ENCODE measurements at regions not wholly inside any gene's neighbourhood (a gene's known extent, or its start where the extent isn't known, plus 50 kb on each side); places are given as distances from the start of the nearest gene placed in this dataset.
"Not testable (repeated sequence)": the region's sequence is repeated elsewhere in the genome, so short reads cannot be mapped to it uniquely, and the experiment has no call there.

DNA sequence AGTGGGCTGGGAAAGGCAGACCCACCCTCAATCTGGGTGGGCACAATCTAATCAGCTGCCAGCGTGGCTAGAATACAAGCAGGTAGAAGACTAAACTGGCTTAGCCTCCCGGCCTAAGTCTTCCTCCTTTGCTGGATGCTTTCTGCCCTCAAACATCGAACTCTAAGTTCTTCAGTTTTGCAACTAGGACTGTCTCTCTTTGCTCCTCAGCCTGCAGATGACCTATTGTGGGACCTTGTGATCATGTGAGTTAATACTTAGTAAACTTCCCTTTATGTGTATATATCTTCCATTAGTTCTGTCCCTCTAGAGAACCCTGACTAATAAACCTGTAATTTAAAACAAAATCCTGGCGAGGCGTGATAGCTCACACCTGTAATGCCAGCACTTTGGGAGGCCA is 51.8 kb upstream of the SLC39A8 start:
- not testable (repeated sequence) for H3K27ac Mint-ChIP-seq; H3K36me3 Mint-ChIP-seq; ATAC-seq; H3K27me3 Mint-ChIP-seq; H3K4me1 Mint-ChIP-seq; H3K4me3 Mint-ChIP-seq; DNase-seq; H3K9me3 Mint-ChIP-seq (ENCODE audit: low read depth)
- CTCF ChIA-PET, result interaction anchor here (1.4 kb wide), 1 partner anchor 10 kb away, joined by 3 read pairs; no protein-coding TSS in a partner anchor

DNA sequence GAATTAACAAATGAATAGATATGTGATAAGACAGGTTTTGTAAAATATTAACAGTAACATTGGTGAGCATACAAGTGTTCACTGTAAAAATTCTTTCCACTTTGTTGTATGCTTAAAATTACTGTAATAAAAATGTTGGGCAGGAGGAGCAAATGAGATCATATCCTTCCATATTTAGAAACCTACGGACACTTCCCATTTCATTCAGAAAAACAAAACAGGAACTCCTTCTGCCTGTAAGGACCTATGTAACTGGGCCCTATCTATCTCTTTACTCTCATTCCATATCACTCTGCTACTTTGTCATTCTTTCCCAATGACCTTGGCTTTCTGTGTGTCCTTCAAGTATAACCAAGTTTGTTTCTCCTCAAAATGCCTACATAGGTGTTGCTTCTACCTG is 53.7 kb upstream of the SLC39A8 start:
- CTCF ChIA-PET, result no interaction called here

DNA sequence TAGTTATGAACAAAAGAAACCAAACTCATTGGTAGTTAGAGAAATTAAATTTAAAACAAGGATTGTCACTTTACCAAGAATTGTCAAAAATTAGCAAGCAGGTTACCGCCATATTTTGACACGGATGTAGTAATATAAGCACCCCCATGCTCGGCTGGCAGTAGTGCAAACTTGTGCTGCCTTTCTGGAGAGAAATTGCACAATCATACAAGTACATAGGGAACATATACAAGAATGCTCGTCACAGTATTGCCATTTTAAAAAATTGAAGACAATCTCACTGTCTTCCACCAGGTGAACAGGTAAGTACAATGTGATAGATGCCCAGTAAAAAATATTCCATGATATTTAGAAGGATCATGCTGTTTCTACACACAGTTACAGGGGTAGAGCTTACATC is 55.6 kb upstream of the SLC39A8 start:
- CTCF ChIA-PET, result no interaction called here
- H3K27me3 Mint-ChIP-seq, result no peaks in the 10 kb centered on the region
- no peaks in the 10 kb centered on the region for H3K36me3 Mint-ChIP-seq
- no peak overlapping the region for H3K27ac Mint-ChIP-seq
- no peaks in the 10 kb centered on the region for H3K4me1 Mint-ChIP-seq
- DNase-seq (no peak), ATAC-seq (no peak)
- no peak overlapping the region for H3K4me3 Mint-ChIP-seq
- H3K9me3 Mint-ChIP-seq (ENCODE audit: low read depth), result no peaks in the 10 kb centered on the region

More for the DNA sequence above, 53.7 kb upstream of the SLC39A8 start:
- no peaks in the 10 kb centered on the region for H3K4me1 Mint-ChIP-seq
- no peak for ATAC-seq
- no peaks in the 10 kb centered on the region for H3K27me3 Mint-ChIP-seq
- no peak overlapping the region for H3K27ac Mint-ChIP-seq
- no peak overlapping the region for H3K4me3 Mint-ChIP-seq
- H3K9me3 Mint-ChIP-seq (ENCODE audit: low read depth), result no peaks in the 10 kb centered on the region
- DNase-seq, result no peak
- no peaks in the 10 kb centered on the region for H3K36me3 Mint-ChIP-seq

DNA sequence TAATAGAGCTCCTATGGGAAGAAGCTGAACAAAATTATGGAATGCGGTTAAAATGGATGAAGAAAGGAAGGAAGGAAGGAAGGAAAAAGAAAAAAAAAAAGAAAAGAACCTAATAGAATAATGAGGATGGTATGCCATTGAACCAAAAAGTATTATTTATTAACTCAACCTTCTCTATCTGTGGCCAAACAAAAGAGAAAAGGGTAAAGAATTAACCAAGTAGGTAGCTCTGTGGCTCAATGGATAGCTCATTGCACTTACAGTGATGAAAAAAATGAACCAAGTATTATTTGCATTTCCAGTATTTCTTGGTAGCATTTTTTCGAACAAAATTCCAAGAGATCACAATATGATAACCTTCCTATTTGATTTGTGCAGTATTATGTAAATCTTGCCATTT is 56.9 kb upstream of the SLC39A8 start:
- DNase-seq (no peak), ATAC-seq (no peak)
- Mint-ChIP-seq H3K4me1 (peaks cover 1% of the 10 kb centered on the region), H3K9me3 (ENCODE audit: low read depth) (no peaks in the 10 kb centered on the region), H3K27ac (no peak overlapping the region), H3K4me3 (no peak overlapping the region), H3K36me3 (no peaks in the 10 kb centered on the region), H3K27me3 (no peaks in the 10 kb centered on the region)
- CTCF ChIA-PET, result no interaction called here

DNA sequence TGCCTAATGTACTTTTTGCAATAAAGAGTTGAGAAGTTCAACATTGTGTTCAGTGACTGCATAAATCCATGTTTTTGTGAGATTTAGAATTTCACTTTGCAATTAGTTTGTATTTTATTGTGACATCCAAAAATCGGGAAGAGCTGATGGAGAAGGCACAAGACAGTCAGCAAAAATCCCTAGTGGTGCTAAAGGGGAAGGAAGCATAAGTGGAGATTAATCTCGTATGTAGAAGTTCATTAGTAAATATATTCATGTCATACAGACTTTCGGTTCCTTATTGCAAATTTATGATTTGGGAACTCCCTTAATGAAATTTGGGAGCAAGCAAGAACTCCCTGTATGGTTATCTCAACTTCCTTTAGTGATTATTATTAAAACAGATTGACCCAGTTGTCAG is 57.8 kb upstream of the SLC39A8 start:
- Mint-ChIP-seq H3K27me3 (no peaks in the 10 kb centered on the region), H3K4me1 (peaks cover 1% of the 10 kb centered on the region), H3K9me3 (ENCODE audit: low read depth) (no peaks in the 10 kb centered on the region), H3K27ac (no peak overlapping the region), H3K36me3 (no peaks in the 10 kb centered on the region), H3K4me3 (no peak overlapping the region)
- CTCF ChIA-PET, result no interaction called here
- DNase-seq (no peak), ATAC-seq (no peak)

DNA sequence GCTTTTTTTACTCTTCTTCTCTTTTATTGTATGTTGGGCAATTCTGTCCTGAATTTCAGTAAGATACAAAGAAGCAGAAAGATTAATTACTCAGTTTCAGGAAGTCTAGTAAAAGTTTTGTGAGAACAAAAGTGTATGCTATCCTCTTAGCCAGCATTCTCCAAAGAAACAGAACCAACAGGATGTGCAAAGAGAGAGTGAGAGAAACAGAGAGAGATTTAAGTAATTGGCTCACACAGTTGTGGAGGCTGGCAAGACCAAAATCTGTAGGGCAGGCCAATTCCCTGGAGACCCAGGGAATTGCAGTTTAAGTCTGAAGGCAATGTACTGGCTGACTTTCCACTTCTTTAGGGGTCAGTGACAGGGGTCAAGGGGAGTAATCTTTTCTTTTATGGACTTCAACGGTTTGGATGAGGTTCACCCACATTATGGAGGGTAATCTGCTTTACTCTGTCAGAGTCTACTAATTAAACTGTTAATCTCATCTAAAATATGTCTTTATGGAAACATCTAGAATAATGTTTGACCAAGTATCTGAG is 59.2 kb upstream of the SLC39A8 start:
- no peak overlapping the region for H3K4me3 Mint-ChIP-seq
- no peak for DNase-seq
- no peaks in the 10 kb centered on the region for H3K9me3 Mint-ChIP-seq (ENCODE audit: low read depth)
- no peaks in the 10 kb centered on the region for H3K27me3 Mint-ChIP-seq
- CTCF ChIA-PET, result no interaction called here
- peaks cover 1% of the 10 kb centered on the region for H3K4me1 Mint-ChIP-seq
- H3K36me3 Mint-ChIP-seq, result no peaks in the 10 kb centered on the region
- H3K27ac Mint-ChIP-seq, result no peak overlapping the region
- no peak for ATAC-seq

DNA sequence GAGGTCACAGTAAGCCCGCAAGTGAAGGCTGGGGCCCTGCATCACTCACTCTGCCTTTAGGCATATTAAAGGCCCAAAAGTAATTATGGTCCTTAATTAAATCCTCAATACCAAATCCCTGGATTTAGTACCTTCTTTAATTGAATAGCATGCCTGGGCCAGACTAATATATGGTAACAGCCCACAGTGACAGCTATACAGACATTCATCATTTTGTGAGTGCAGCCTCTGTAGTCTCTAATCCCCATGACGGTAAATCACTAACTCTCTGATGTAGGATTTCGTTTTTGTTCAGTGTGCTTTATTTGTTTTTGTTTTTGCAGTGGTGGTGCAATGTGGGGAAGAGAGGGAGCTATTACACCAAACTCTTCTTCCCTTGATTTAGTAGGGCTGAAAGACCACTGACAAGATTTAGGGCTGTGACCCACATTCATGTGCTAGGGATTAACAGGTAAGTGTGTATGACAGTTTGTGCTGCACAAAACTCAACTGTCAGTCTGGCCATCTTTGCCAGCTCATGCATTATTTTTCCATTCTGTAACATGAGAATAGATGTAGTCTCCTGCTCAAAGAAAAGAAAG is 60.6 kb upstream of the SLC39A8 start:
- no peak overlapping the region for H3K27ac Mint-ChIP-seq
- no peak for ATAC-seq
- no peak for DNase-seq
- no peaks in the 10 kb centered on the region for H3K9me3 Mint-ChIP-seq (ENCODE audit: low read depth)
- no peaks in the 10 kb centered on the region for H3K36me3 Mint-ChIP-seq
- CTCF ChIA-PET, result no interaction called here
- H3K27me3 Mint-ChIP-seq, result no peaks in the 10 kb centered on the region
- peaks cover 1% of the 10 kb centered on the region for H3K4me1 Mint-ChIP-seq
- H3K4me3 Mint-ChIP-seq, result no peak overlapping the region

DNA sequence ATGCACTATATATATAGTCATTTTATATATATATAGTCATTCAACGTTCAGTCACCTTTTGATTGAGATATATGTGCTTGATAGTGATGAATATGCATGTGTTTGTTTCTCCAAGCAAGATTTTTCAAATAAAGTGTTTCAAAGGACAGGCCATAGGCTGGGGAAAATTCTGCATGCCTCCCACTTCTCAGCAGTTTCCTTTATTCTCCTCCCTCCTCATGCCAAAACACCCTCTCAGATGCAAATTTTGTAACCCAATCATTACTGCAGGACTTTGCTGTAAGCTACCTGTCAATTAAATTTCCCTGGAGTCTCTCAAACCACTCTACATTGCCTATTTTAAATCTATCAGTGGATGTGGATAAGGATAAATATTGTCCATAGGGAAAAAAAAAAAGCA is 65.6 kb upstream of the SLC39A8 start:
- not testable (repeated sequence) for DNase-seq; H3K9me3 Mint-ChIP-seq (ENCODE audit: low read depth); H3K27ac Mint-ChIP-seq

DNA sequence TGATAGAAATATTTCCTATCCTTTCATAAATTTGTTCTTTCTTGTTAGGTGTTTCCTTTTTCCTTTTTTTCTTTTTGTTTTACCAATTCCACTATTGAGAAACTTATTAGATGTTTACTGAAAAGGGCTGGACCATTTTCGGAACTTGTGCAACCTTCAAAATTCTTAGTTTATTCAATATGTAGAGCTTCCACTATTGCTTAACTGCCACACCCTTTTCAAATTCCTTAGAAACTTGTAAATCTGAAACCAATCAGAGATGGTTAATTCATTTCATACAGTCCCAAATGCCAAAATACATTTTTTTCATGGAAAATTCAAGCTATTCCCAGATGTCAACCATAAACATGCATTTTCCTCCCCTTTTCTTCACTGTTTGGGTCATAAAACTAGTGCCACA is 66.1 kb upstream of the SLC39A8 start:
- Mint-ChIP-seq H3K4me1 (peaks cover 1% of the 10 kb centered on the region), H3K9me3 (ENCODE audit: low read depth) (no peaks in the 10 kb centered on the region), H3K36me3 (no peaks in the 10 kb centered on the region), H3K27ac (no peak overlapping the region), H3K4me3 (no peak overlapping the region), H3K27me3 (no peaks in the 10 kb centered on the region)
- no peak for DNase-seq
- no peak for ATAC-seq
- CTCF ChIA-PET, result no interaction called here

More for the DNA sequence above, 65.6 kb upstream of the SLC39A8 start:
- H3K27me3 Mint-ChIP-seq, CTCF ChIA-PET, H3K4me3 Mint-ChIP-seq, ATAC-seq, H3K36me3 Mint-ChIP-seq, H3K4me1 Mint-ChIP-seq: not testable (repeated sequence)

DNA sequence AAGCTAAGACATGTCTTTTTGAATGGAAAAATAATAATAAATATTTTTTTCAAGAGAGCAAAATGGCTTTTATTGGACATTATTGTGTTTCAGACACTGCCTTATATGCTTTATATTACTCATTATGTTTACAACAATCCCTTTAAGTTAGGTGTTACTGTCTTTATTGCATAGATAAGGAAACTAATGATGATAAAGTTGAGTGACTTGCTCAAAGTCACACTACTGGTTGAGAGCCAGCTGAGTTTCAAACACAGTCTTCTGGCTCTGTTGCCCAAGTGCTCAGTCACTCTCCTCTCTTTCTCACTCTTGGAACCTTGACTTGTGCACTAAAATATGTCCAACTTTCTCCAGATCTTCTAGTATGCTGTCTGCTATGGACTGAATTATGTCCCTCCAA is 71.5 kb upstream of the SLC39A8 start:
- Mint-ChIP-seq H3K27ac (no peak overlapping the region), H3K36me3 (no peaks in the 10 kb centered on the region), H3K27me3 (no peaks in the 10 kb centered on the region), H3K4me1 (no peaks in the 10 kb centered on the region), H3K9me3 (ENCODE audit: low read depth) (no peaks in the 10 kb centered on the region), H3K4me3 (no peak overlapping the region)
- DNase-seq, result no peak
- ATAC-seq, result no peak
- CTCF ChIA-PET, result interaction anchor here (2.2 kb wide), 1 partner anchor 14 kb away, joined by 7 read pairs; no protein-coding TSS in a partner anchor

DNA sequence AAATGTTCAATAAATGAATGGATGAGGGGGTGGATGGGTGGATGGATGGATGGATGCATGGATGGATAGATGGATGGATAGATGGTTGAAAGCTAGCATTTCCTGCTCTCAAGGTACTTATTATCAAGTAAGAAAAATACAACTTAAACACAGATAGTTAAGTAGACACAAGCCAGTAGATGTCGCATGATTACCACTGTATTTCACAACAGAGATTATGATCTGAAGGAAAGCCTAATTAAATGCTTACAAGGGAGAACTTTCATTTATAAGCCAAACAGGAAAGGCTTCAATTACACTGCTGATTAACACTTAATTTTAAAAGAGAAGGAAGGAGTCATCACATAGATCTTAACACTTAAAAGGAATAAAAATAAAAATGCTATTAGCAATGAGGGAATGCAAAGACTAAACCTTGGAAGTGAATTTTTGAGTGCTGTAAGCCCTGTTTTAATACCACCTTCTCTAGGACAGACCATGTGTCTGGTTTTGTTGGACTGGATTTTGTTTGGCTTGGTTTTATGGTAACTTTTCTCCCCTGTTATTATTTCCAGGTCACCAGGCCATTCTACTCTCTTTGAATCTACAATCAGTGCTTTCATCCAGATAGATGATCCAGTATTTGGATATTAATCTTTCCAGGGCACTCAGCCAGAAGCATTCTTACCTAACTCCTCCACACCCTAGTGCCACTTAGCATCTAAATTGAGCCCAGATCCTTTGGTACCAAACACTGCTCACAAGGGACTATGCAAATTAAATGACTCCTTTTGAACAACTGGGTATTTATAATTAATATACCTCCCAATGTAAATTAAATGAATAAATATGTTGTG is 75.5 kb upstream of the SLC39A8 start:
- no peak overlapping the region for H3K4me3 Mint-ChIP-seq
- H3K4me1 Mint-ChIP-seq, result no peaks in the 10 kb centered on the region
- CTCF ChIA-PET, result interaction anchor here (2.0 kb wide), 1 partner anchor 10 kb away, joined by 6 read pairs; no protein-coding TSS in a partner anchor
- no peak for ATAC-seq
- peaks cover 5% of the 10 kb centered on the region for H3K36me3 Mint-ChIP-seq
- no peak for DNase-seq
- H3K9me3 Mint-ChIP-seq (ENCODE audit: low read depth), result no peaks in the 10 kb centered on the region
- H3K27ac Mint-ChIP-seq, result no peak overlapping the region
- H3K27me3 Mint-ChIP-seq, result no peaks in the 10 kb centered on the region

DNA sequence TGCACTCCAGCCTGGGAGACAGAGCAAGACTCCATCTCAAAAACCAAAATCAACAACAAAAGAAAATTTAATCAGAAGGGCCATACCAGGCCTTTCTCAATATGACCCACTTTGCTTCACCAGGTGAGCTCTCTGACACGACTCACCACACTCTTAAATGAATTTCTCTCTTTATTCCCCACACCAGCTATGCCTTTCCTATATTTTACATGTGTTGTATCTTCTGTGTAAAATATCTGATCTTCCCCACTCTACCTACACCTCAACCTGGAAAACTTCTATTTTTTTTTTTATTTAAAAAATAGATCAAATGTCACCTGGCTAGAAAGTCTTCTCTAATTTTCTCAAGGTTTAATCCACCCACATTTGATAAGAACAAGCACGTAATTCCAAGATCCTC is 77.6 kb upstream of the SLC39A8 start:
- no peak overlapping the region for H3K27ac Mint-ChIP-seq
- ATAC-seq, result no peak
- peaks cover 5% of the 10 kb centered on the region for H3K36me3 Mint-ChIP-seq
- H3K4me1 Mint-ChIP-seq, result no peaks in the 10 kb centered on the region
- H3K4me3 Mint-ChIP-seq, result no peak overlapping the region
- no peaks in the 10 kb centered on the region for H3K9me3 Mint-ChIP-seq (ENCODE audit: low read depth)
- no peak for DNase-seq
- CTCF ChIA-PET, result interaction anchor here (1.3 kb wide), 1 partner anchor 585 kb away, joined by 3 read pairs; no protein-coding TSS in a partner anchor
- no peaks in the 10 kb centered on the region for H3K27me3 Mint-ChIP-seq

DNA sequence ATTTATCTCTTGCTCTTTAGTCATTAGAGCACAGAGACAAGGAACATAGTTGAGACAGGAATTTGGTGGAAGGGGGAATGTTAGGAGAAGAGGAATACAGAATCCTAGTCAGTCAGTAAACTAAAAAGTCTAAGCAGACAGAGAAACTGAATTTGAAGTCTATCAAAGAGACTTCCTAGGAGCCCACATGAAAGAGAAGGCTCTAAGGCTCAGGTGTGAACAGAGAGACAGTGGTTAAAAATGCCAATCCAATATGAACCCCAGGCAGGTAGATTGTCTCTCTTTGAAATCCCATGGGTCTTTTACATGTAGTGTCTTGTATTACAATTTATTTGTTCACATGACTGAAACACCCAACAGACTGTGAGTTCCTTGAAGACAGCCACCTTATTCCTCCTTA is 77.8 kb upstream of the NFKB1 start:
- ATAC-seq (no peak), DNase-seq (no peak)
- Mint-ChIP-seq H3K4me3 (no peak overlapping the region), H3K27me3 (no peaks in the 10 kb centered on the region), H3K27ac (no peak overlapping the region), H3K9me3 (ENCODE audit: low read depth) (no peaks in the 10 kb centered on the region), H3K4me1 (no peaks in the 10 kb centered on the region), H3K36me3 (peaks cover 8% of the 10 kb centered on the region)
- CTCF ChIA-PET, result interaction anchor here (1.3 kb wide), 1 partner anchor 585 kb away, joined by 3 read pairs; no protein-coding TSS in a partner anchor

Data from activated CD8-positive, alpha-beta memory T cell treated with anti-CD3 and anti-CD28 coated beads, Interleukin-2, amount 10 ng/mL, durations not matched to agents 7 days and 5 days (primary cell).